Esophagus muscularis mucosa (tissue), 3 donors: ENCODE measurements at regions not wholly inside any gene's neighbourhood (a gene's known extent, or its start where the extent isn't known, plus 50 kb on each side); places are given as distances from the start of the nearest gene placed in this dataset.

Experiments used
- CTCF ChIP-seq, 3 experiments: fragments of 200-600 bp in 2 of 3; fragments of 450-650 bp in 1 of 3; sonication (generic) in 2 of 3; IDR thresholded peaks; one replicate each; pipeline ENCODE4 v1.5.1; 2017 to 2019; ENCODE audit warnings: antibody characterized with exemption in 3 of 3, mild to moderate bottlenecking in 2 of 3, moderate library complexity in 1 of 3
- POLR2A ChIP-seq: fragments of 450-650 bp; IDR thresholded peaks from one replicate; pipeline ENCODE4 v1.6.1; 2017; ENCODE audit warnings: antibody characterized with exemption, moderate library complexity, mild to moderate bottlenecking, low read depth
- POLR2AphosphoS5 ChIP-seq, 2 donors: sonication (generic); formaldehyde crosslinking; IDR thresholded peaks; one replicate each; pipeline ENCODE4 v1.6.1; 2017; ENCODE audit warnings: antibody characterized with exemption in 2 of 2

DNA sequence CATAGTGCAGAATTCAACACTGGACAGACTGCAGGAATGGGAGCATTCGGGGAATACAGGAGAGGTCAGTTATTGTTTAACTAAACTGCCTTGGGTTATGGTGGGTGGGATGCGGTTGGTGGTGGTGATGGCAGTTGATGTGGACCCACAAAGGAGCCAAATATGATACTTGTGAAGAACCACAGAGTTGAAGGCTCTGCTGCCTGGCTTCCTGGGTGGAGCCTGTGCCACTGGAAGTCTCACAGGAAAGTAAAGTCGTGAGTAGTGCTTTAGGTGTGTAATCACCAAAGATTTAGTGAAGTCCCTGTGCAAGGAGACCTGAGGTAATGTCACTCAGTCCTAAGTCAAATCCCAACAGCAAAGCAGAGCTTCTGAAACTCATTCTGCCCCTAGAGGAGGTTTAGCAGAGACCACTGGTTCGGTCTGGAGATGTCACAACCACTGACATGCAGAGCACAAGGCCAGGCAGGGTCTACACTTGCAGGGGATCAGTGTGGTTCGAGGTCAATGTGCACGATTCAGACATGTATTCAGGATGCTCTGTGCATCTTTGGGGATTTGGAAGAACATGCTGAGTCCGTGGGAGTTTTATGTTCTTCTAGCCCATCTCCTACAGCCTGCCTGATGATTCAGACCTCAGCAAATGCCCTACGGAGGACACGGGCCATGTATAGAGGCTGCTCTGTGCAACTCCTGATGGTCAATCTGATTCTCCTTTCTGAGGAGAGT is 1150.9 kb downstream of the RPIA start:
- TF ChIP-seq CTCF (IDR thresholded peaks at IDR 0.05) (no peak), POLR2A (no peak), POLR2AphosphoS5 (IDR thresholded peaks at IDR 0.05) (no peak)
